AG08396 (cell line): ENCODE measurements at regions not wholly inside any gene's neighbourhood (a gene's known extent, or its start where the extent isn't known, plus 50 kb on each side); places are given as distances from the start of the nearest gene placed in this dataset.
"Not testable (repeated sequence)": the region's sequence is repeated elsewhere in the genome, so short reads cannot be mapped to it uniquely, and the experiment has no call there.

Source experiments
- DNase-seq: peaks from one replicate; pipeline ENCODE4 v3.0.0; 2012; ENCODE audit warnings: low spot score, mixed read lengths

GRCh38 chr6:15953152-15953880, 175.6 kb upstream of the MYLIP start:
- DNase-seq, result no peak

GRCh38 chr6:15952231-15953151, 176.4 kb upstream of the MYLIP start:
- no peak for DNase-seq

- no peak for DNase-seq
Observed at GRCh38 chr6:15950962-15951569, 177.8 kb upstream of the MYLIP start.

- DNase-seq, result no peak
Observed at GRCh38 chr6:15949982-15950381, 178.9 kb upstream of the MYLIP start.

- DNase-seq, result no peak
Observed at GRCh38 chr6:15948930-15949900, 179.7 kb upstream of the MYLIP start.

- DNase-seq, result no peak
Observed at GRCh38 chr6:15947923-15948322, 181.0 kb upstream of the MYLIP start.

- no peak for DNase-seq
Observed at GRCh38 chr6:15947436-15947835, 181.4 kb upstream of the MYLIP start.

- no peak for DNase-seq
Observed at GRCh38 chr6:15946701-15947385, 182.0 kb upstream of the MYLIP start.

GRCh38 chr6:15945593-15946159, 183.2 kb upstream of the MYLIP start:
- no peak for DNase-seq

- no peak for DNase-seq
Observed at GRCh38 chr6:15943423-15943822, 185.5 kb upstream of the MYLIP start.

- DNase-seq, result no peak
Observed at GRCh38 chr6:15941168-15941567, 187.7 kb upstream of the MYLIP start.

- no peak for DNase-seq
Observed at GRCh38 chr6:15938107-15938506, 190.8 kb upstream of the MYLIP start.

- no peak for DNase-seq
Observed at GRCh38 chr6:15937602-15938001, 191.3 kb upstream of the MYLIP start.

- DNase-seq, result no peak
Observed at GRCh38 chr6:15936503-15936902, 192.4 kb upstream of the MYLIP start.

GRCh38 chr6:15935661-15936060, 193.2 kb upstream of the MYLIP start:
- no peak for DNase-seq

GRCh38 chr6:15931697-15932096, 197.2 kb upstream of the MYLIP start:
- DNase-seq, result not testable (repeated sequence)

- no peak for DNase-seq
Observed at GRCh38 chr6:15930207-15930606, 198.7 kb upstream of the MYLIP start.

GRCh38 chr6:15929685-15930084, 199.2 kb upstream of the MYLIP start:
- DNase-seq, result no peak

- no peak for DNase-seq
Observed at GRCh38 chr6:15927531-15928225, 201.2 kb upstream of the MYLIP start.

- no peak for DNase-seq
Observed at GRCh38 chr6:15926256-15926655, 202.6 kb upstream of the MYLIP start.
